GM18861 (cell line): ENCODE measurements at regions not wholly inside any gene's neighbourhood (a gene's known extent, or its start where the extent isn't known, plus 50 kb on each side); places are given as distances from the start of the nearest gene placed in this dataset.

Source experiments
- ATAC-seq: cut with Tn5 transposase; IDR thresholded peaks from one replicate; pipeline ENCODE4 v1.9.1; 2021; ENCODE audit not compliant: unreplicated experiment

DNA sequence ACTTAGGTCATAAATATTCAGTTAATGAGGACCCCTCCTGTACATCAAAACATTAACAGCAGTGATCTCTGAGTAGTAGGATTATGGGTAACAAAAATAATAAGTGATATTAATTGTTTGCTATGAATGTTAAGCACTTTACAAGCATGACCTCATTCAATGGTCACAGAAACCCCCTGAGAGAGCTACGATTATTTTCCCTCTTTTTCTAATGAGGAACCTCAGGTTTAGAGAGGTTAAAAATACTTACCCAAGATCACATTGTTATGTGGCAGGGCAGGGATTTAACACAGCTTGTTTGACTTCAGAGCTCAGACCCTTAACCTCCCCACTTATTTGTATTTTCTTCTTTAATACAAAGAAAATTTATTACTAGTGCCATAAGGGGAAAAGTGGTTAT is 228.2 kb downstream of the TBL1XR1 start:
- ATAC-seq: no peak

DNA sequence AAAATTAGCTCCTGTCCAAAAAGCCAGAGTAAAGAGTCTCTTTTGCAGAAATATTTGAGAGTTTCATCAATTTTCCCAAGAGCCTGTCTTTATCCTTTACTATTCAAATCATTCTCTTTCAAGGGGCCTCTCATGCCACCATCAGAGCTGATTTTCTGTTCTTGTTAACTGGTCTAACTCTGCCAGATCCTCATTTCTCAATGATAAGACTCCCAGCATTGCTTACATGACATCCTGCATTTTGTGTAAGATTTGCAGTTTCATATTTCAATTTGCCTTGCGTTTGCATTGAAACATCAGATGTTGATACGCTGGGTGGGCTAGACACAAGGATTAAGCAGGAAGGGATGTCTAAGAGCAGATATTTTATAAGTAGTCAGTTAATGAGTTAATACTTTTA is 228.7 kb downstream of the TBL1XR1 start:
- ATAC-seq: no peak

DNA sequence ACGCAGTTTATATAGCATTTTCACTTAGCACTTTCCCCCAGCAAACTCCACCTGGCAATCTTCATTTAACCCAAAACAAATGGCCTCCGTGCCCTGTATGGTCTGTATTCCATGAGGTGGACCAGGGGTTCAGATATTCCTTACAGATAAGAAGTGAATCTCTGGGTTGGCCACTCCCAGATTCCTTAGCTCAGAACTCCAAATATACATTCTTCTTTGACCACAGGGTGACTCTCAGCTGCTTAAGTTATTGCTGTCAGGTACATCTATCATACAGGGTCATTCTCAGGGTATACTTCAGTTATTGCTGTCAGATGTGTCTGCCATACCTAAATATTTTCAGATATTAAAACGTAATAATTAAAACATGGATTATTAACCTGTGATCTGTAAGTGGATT is 229.8 kb downstream of the TBL1XR1 start:
- ATAC-seq: no peak

DNA sequence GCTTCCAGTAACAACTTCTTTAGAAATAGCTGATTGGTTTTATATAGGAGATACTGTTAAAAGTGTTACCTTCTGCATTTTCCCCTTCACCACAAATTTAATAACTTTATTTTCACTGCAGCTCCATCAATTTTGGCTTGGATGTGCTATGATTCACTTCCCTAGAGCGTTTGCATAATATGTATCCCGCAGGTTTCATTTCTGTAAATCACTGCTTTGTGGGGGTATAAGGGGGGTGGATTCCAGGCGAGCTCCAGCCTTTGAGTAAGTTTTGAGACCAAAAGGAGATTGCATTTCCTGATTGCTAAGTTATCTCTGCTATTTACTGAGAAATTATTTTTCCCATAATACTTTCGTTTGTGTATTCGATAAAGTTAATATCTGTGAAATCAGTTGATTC is 232.6 kb downstream of the TBL1XR1 start:
- ATAC-seq: no peak

DNA sequence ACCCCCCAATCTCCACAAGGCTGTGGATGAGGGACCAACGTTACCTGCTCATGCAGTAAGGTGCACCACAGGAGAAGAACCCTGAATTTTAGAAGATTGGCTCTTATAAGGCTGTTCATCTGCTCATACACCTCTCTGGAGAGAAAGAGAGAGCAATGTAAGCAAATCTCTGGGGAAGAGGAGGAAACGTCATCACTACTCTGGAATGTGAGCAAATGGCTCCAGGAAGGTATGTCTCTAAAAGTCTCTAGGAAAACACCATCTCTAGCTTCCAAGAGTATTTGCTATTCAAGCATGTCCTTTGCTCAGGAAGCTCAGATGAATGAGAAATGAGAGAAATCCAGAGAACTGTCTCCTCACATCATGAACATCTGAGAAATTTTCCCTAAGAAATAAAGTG is 235.4 kb downstream of the TBL1XR1 start:
- ATAC-seq: no peak

DNA sequence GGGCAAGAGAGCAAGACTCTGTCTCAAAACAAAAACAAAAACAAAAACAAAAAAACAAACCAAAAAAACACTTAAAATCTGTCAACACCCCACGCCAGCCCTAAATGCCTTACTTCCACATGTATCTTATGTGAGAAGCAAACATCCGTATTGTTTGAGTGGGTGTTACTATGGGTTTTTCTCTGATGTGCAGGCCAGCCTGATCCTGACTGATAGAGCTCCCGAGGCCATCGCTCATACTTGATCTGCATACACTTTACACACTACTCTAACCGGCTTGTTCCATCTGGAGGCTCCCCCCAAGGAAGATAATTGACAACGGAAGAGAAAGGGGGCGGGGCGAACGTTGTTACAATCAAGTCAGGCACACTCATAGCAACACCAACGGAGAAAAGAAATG is 237.4 kb downstream of the TBL1XR1 start:
- no peak for ATAC-seq

DNA sequence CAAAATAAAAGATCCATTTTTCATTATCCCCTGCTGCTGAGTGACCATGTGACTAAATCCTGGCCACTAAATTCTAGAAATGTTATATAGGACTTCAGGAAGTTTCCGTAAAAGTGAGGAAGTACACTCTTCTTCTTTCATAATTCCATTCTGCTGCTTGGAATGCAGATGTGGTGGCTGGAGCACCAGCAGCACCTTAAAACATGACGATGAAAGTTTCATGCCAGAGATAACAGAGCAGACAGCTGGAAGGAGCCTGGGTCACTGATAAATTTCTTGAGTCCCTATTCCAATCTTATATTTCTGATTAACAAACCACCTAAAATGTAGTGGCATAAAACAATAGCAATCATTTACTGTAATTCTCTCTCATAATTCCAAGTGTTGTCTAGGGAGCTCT is 238.7 kb downstream of the TBL1XR1 start:
- no peak for ATAC-seq

DNA sequence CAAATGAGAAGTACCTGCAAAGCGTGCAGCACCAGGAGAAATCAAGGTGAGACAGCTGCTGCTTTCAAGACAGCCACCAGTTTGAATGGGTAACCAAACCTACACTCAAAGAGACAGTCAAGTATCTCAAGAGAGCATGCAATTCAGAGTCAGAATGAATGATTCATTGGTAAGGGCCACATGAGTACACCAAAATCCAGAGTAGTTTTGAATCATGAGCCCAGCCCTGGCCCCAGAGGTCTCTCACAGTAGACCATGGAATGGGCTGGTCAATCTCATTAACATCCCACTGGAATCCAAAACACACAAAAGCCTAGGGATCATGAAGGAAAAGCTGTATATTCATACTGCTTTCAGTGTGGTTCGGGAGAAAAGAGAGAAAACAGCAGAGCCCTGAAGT is 242.8 kb downstream of the TBL1XR1 start:
- ATAC-seq: no peak

DNA sequence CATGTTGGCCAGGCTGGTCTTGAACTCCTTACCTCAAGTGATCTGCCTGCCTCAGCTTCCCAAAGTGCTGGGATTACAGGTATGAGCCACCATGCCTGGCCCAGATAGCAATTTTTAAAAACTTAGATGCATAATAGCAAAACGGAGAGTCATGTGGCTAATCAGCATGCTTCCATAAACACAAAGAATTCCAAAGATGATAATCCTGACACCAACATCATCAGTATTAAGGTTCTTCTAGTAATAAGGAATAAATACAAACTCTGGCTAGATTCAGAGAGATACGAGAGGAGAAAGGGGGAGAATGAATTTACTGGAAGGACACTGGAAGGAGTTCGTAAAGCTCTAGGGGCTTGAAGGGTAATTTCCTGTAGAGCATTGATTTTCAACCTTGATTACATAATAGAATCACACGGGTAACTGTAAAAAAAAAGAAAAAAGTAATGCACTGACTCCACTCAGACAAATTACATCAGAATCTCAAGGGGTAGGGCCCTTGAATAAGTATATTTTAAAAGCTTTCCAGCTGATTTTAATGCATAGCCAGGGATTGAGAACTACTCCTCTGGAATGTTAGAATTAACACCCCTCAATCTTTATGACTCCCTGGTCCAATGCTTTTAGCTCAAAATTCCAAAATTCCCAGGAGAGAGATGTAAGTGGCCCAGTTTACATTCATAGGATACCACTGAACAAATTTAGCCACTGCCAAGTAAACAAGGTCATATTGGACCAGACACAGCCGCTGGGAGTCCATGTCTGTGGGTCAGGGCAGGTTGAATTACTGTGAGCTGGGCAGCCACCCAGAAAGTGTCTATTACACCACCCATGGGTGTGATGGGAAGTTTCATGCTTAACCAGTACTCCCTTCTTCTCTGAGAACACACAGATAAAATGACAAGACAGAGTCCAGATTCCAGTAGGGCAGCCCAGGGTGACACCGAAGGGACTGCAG is 243.9 kb downstream of the TBL1XR1 start:
- ATAC-seq: no peak

DNA sequence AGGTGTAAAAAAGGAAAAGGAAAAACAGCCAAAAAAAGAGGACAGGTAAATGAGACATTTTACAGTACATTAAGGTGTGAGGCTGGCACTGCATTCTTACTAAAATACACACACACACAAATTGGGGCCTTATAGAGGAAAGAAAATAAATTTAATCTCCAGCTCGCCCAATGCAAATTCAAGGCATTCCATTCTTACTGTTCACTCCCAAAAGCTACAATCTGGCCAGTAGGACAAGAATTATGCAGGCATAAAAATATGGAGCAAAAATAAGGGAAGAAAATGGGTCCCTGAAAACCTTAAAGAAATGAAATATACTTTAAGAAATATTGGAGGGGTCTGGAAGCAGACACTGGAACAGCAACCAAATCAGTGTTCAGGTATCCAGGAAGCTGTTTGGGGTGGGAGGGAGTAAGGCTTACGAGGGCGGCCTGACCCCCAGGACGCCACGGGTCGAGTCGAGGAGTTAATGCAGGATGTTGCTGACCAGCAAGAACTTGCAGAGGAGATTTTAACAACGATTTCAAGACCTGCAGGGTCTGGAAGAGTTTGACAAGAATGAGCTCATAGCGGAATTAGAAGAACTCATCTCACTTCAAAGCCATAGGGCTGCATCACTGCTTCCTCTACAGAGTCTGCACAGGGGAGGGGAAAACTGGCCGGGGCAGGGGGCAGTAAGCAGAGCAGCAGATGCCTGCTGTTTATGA is 245.5 kb downstream of the TBL1XR1 start:
- ATAC-seq: no peak

DNA sequence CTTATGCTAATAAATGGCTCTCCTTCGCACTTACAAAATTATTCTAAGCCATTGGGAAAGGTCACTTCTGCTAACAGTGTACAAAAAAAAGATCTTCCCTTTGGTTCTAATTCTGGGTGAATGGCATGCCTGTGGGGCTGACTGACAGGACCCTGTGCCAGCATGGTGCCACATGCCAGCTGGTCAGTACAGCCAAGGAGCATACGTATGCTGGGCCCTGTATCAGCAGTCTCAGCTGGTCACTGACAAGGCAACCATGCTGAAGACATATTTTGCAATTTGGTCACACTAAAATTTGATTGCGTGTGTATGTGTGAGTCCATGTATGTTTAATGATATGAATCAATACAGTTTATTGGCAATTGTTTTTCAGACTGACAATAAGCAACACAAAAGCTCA is 246.1 kb downstream of the TBL1XR1 start:
- no peak for ATAC-seq

DNA sequence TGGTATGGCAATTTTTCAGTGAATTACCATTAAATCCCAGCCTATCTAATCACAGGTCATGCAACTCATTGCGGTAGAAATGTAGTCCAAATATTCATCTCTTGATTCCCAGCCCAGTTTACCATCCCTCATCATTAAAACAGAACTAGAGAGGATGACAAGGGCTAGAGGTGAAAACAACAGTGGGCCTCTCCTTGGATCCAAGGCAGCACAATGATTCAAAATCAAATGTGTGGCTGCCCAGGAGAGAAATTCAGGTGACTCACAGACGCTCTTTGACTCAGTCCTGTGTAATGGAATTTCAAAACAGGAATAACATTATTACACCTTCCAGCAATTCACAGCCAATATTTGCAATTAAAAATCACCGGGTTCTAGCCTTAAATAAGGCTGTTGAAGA is 246.5 kb downstream of the TBL1XR1 start:
- ATAC-seq: no peak

DNA sequence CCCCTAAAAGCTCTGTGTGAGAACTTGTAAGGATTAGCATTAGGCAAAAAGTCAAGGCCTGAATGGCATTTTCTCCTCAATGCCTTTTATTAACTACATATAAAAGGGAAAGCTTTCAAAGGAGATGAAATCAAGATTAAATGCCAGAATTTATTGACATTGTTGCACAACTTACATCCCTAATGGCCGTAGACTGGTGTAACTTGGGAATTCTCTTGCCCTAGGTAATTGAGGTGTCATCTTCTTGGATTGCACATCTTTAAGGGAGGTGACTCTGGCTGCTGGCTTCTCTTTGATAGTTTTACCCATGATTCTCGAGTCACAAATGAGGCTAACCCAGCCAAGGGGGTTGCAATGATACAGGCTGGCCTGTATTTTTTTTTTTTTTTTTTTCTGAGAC is 249.1 kb downstream of the TBL1XR1 start:
- ATAC-seq: no peak

DNA sequence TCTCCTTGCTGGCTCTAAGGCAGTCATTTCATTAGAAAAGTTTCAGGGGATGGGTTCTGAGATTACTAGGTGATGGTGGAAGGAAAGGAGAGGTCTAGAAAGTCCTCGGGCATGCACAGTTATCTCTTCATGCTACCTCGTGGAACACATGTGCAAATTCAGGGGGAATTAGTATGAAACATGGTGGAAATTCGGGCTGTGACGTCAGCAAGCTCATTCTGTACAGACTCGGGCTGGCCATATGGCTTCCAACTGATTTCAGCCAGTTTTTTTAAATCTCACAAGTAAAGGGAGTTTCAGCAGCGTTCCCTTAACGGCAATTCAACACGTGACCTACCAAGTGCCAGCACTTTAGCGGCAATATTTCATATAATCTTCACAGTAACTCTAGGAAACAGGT is 251.1 kb downstream of the TBL1XR1 start:
- ATAC-seq: no peak

DNA sequence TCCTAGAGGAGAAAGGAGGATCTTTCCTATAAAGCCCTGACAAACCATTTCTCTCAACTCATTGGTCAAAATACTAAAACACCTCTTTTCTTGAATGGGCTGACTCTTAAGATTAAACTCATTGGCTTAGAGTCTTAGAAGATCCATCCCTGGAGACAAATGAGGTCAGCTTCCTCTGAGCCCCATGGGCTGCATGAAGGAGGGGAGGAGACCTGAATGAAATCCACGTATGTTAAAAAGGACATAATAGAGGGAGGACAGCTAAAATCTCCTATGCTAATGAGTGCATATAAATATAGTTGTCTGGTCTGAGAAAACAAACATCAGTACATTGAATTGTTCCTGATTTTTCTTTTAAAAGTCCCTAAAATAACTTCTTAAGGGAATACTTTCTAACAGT is 255.0 kb downstream of the TBL1XR1 start:
- no peak for ATAC-seq

DNA sequence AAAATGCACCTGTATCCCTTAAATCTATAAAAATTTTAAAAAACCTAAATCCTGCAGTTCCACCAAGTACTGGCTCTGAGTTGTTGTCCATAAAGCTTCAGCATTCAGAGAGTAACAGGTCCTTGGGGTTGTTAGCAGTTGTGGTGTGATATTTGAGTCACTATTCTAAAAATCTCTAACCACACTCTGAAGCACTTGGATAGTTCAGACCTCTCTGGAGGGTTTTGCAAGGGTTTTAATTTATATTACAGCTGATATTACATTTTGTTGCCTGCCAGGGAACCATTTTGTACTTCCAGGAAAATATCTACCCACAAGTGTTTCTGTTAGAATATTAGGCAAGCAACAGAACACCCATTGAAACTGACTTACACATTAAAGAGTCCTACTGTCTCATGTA is 255.6 kb downstream of the TBL1XR1 start:
- ATAC-seq: no peak

DNA sequence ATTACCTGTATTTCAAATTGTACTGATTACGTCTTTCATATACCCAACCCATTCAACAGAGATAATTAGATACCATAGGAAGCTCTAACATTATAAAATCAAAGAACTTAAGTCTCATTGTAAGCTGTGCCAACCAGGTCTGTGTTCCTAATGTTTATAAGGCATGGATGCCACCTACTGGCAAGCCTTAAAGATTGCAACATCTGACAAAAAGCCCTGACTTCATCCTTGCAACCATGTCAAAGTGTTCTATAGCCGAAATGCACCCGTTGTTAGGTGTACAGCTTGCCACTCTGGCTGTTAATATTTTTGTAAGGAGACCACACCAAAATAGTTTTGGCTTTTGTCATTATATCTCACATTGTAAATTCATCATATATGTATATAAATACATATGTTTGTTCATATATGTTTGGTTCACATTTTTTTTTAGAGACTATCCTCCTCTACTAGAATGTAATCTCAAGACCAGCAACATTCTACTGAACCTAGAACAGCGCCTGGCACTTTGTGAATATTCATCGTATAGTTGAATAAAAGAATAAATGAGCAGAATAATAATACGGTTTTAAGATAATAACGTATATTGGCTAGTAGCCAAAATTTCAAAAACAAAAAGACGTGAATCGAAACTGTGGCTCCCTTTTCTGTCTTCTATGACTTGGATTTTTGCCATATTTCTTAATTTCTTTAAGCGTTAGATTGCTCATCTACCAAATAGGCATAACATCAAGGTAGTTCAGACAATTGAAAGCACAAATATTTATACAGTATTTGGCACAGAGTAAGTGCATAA is 258.1 kb downstream of the TBL1XR1 start:
- ATAC-seq: peak; percentile 98

DNA sequence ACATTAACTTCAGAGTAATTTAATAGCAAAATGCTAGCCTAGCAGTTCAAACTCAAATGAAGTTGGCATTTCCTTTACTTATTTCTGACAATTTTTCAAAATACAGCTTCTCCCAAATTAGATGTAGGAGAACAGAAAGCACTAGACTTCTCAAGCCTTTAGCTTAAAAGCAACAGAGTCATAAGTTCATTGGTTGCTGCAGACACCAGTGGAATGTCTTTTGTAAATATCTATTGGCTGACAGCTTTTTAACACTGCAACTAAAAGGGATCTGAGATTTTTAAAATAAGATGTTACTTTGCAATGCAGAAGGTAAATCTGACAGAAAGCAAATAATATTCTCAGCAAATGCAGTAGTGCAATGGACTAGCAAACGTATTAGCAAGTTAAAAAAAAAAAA is 259.3 kb downstream of the TBL1XR1 start:
- ATAC-seq: no peak

DNA sequence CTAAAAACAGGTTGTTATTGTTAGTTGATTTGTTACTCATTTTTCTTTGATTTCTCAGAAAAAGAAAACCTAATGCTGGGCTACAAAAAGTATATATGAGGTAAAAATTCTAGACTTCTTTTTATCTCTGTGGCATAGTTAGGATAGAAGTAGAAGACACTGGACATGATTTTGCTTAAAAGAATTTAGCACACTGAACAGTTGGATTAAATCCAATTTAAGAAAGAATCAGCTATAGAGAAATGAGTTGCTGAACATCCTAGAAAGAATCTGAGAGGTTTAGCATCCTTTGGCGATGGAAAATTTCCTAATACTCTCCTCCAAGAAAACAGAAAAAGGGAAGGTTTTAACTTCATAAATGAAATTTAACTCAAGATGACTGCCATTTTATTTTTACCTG is 259.7 kb downstream of the TBL1XR1 start:
- ATAC-seq: no peak

DNA sequence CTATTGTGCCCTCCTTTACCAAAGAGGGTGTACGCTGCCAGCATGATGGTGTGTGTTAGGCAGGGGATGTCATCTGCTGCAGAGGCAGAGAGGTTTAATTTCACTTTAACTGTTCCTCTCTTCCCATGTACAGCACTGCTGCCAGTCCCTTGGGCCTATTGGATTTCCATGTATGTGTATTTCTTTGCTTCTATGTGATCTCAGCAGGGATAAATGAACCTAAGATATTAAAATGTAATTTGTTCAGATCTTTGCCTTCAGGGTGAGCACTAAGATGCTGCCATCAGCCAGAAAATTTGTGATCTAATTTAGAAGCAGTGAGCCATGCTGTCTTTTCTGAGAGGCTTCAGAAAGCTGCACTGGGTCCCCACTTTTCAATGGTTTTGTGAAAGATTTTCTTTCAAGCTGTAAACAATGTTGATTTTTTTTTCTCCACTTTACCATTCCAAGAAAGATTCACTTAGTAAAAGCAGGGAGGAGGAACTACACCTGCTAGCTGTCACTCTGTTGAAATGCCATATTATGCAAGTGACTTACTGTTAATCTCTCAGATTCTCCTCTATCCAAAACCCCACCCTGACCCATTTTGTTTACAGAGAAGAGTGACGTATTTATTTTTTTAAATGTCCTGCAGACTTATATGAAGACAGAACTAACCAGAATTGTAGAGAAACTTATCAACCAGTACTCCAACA is 261.9 kb downstream of the TBL1XR1 start:
- ATAC-seq: no peak

DNA sequence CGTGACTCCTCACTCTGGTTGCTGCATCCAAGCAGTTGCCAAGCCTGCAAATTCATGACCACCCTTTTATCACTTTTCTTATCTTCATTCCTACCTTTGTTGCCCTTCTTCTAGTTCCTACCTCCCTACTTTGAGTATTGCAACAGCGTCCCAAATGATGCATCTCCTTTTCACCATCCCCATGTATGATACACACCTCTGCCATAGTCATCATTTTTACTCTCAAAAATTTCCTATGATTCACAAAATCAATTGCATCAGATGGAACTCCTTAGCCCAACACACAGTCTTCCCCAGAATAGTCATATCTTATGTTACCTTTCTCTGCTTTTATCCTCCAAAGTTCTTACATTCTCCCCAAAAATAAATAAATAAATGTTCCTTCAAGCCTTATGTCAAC is 262.6 kb downstream of the TBL1XR1 start:
- ATAC-seq: no peak
